ENCODE measurements at regions not wholly inside any gene's neighbourhood (a gene's known extent, or its start where the extent isn't known, plus 50 kb on each side); places are given as distances from the start of the nearest gene placed in this dataset.

DNA sequence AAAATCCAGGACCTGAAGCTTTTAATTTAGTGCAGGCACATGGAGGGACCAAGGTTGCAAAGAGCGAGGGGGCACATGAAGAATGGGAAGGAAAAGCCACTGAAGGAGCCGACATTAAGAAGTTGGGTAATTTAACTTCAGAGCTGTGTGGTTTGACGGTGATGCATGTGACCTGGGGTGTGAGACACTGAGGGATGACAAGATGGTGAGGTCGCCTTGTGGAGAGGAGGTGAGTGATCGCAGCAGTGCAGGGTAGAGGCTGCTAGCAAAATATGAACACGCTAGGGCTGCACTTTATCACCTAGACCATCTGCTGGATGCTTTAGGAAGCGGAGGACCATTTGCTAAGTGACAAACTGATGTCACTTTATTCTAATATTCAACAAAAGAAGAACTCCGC lies 339.0 kb upstream of the KIF2A start:
- 0 out of 2 replicates have a peak overlapping the region, but pooled peaks have one; percentile 29 for H2BK12ac ChIP-seq (ENCODE audit: low read depth, low read length)
- no peak overlapping the region for H2AFZ ChIP-seq (ENCODE audit: low read length)
- no peaks in the 10 kb centered on the region for H3K27me3 ChIP-seq (replicated peaks in 1 of 4; ENCODE audit: control insufficient read depth in 3 of 4, extremely low read depth in 1 of 4, insufficient read depth in 3 of 4, low read length in 3 of 4)
- H2BK15ac ChIP-seq (ENCODE audit: low read length), result no peak overlapping the region
- H3K4ac ChIP-seq (replicated peaks; ENCODE audit: insufficient read length, low read depth, low read length), result no peak overlapping the region
- DNase-seq (ENCODE audit: low read depth in 1 of 2, low spot score in 2 of 2) (no peak), FAIRE-seq (no peak)
- H3K4me2 ChIP-seq (ENCODE audit: insufficient read depth in 1 of 2, low read depth in 2 of 2, low read length in 2 of 2), result no peak overlapping the region
- no peaks in the 10 kb centered on the region for H3K36me3 ChIP-seq (ENCODE audit: control insufficient read depth in 2 of 4, insufficient read depth in 4 of 4, low read length in 3 of 4)
- 84% methylated on average over 8 of the region's 8 CpGs; no CpG with 5 or more reads in 1 of the 2 experiments for WGBS, 2 experiments (ENCODE audit: extremely low coverage in 1 of 2, insufficient coverage in 1 of 2, insufficient read length in 1 of 2, insufficient replicate concordance in 2 of 2, low coverage in 1 of 2, low lambda C conversion rate in 2 of 2, missing lambda C conversion rate in 1 of 2)
- no peak overlapping the region for H3K27ac ChIP-seq (ENCODE audit: low read depth, low read length)
- H3K23me2 ChIP-seq (ENCODE audit: low read depth, low read length), result no peaks in the 10 kb centered on the region
- ChIA-PET CTCF (ENCODE audit: partially characterized antibody) (interaction anchor here (1.5 kb wide), 1 partner anchor 38 kb away, joined by 3 read pairs; no protein-coding TSS in a partner anchor), POLR2A (ENCODE audit: partially characterized antibody) (no interaction called here)
- H3K79me1 ChIP-seq (ENCODE audit: low read depth, low read length), result no peaks in the 10 kb centered on the region
- no peak overlapping the region for H3K56ac ChIP-seq (replicated peaks; ENCODE audit: insufficient read length, low read depth, low read length)
- H3K4me3 ChIP-seq (ENCODE audit: extremely low read depth in 1 of 4, insufficient read depth in 2 of 4, low read depth in 3 of 4, low read length in 4 of 4), result no peak overlapping the region
- H3K4me1 ChIP-seq (replicated peaks in 1 of 4; ENCODE audit: control insufficient read depth in 3 of 4, insufficient read depth in 4 of 4, low read length in 3 of 4), result peaks cover 0 to 3% (median 0%) of the 10 kb centered on the region in 4 experiments; a peak in 1 of 7 replicates
- H3K23ac ChIP-seq (ENCODE audit: insufficient read length), result no peak overlapping the region
- H2BK20ac ChIP-seq (ENCODE audit: low read length), result no peak overlapping the region
- no peak overlapping the region for H3K18ac ChIP-seq (ENCODE audit: extremely low read depth, low read length)
- no peak overlapping the region for H3K14ac ChIP-seq (ENCODE audit: insufficient read length)
- no peak overlapping the region for H2AK5ac ChIP-seq (ENCODE audit: low read depth, low read length)
- H4K91ac ChIP-seq (replicated peaks; ENCODE audit: insufficient read length, low read length), result no peak overlapping the region
- H4K5ac ChIP-seq (ENCODE audit: insufficient read length, low read depth, low read length), result no peak overlapping the region
- no peak overlapping the region for H2BK5ac ChIP-seq (ENCODE audit: low read depth, low read length)
- no peak for TF ChIP-seq EP300 (IDR thresholded peaks at IDR 0.05; ENCODE audit: borderline replicate concordance in 1 of 2, low read depth in 2 of 2, low read length in 2 of 2)
- TF ChIP-seq, protein P1, sequence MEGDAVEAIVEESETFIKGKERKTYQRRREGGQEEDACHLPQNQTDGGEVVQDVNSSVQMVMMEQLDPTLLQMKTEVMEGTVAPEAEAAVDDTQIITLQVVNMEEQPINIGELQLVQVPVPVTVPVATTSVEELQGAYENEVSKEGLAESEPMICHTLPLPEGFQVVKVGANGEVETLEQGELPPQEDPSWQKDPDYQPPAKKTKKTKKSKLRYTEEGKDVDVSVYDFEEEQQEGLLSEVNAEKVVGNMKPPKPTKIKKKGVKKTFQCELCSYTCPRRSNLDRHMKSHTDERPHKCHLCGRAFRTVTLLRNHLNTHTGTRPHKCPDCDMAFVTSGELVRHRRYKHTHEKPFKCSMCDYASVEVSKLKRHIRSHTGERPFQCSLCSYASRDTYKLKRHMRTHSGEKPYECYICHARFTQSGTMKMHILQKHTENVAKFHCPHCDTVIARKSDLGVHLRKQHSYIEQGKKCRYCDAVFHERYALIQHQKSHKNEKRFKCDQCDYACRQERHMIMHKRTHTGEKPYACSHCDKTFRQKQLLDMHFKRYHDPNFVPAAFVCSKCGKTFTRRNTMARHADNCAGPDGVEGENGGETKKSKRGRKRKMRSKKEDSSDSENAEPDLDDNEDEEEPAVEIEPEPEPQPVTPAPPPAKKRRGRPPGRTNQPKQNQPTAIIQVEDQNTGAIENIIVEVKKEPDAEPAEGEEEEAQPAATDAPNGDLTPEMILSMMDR (IDR thresholded peaks at IDR 0.05; ENCODE audit: control extremely low read depth in 1 of 3, insufficient read depth in 1 of 3, low read depth in 1 of 3, low read length in 3 of 3), result no peak
- TF ChIP-seq, protein P2, sequence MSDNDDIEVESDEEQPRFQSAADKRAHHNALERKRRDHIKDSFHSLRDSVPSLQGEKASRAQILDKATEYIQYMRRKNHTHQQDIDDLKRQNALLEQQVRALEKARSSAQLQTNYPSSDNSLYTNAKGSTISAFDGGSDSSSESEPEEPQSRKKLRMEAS (IDR thresholded peaks at IDR 0.05), result no peak
- TF ChIP-seq TBP (IDR thresholded peaks at IDR 0.05; ENCODE audit: low read depth, low read length), result no peak
- no peak for TF ChIP-seq SP4 (IDR thresholded peaks at IDR 0.05; ENCODE audit: low read length)
- TF ChIP-seq SAP30 (IDR thresholded peaks at IDR 0.05; ENCODE audit: insufficient read depth, insufficient replicate concordance, low read length), result no peak
- TF ChIP-seq EGR1 (IDR thresholded peaks at IDR 0.05; ENCODE audit: borderline replicate concordance, low read depth, low read length), result no peak
- TF ChIP-seq ASH2L (IDR thresholded peaks at IDR 0.05; ENCODE audit: low read length), result no peak
- no peak overlapping the region for H4K8ac ChIP-seq (ENCODE audit: extremely low read depth, insufficient read depth, low read length)
- no peaks in the 10 kb centered on the region for H3K9me3 ChIP-seq (ENCODE audit: insufficient read depth in 2 of 2, low read depth in 1 of 2, low read length in 1 of 2)
- H2BK120ac ChIP-seq (replicated peaks; ENCODE audit: low read depth, low read length), result no peak overlapping the region
- H4K20me1 ChIP-seq (replicated peaks in 1 of 2; ENCODE audit: control insufficient read depth in 1 of 2, insufficient read depth in 2 of 2, low read length in 2 of 2), result no peaks in the 10 kb centered on the region
- no peaks in the 10 kb centered on the region for H3K79me2 ChIP-seq (ENCODE audit: control insufficient read depth in 1 of 2, insufficient read depth in 2 of 2, low read length in 2 of 2)
- no peak overlapping the region for H3K9ac ChIP-seq (replicated peaks in 1 of 4; ENCODE audit: extremely low read depth in 1 of 4, low read depth in 3 of 4, low read length in 3 of 4)
